ENCODE measurements at regions not wholly inside any gene's neighbourhood (a gene's known extent, or its start where the extent isn't known, plus 50 kb on each side); places are given as distances from the start of the nearest gene placed in this dataset.

- intact Hi-C loops (cut with DNase I, micrococcal nuclease): no loop called here
- Mint-ChIP-seq H3K4me1 (no peaks in the 10 kb centered on the region), H3K27me3 (peaks cover 3% of the 10 kb centered on the region), H3K27ac (no peak overlapping the region), H3K36me3 (ENCODE audit: low read depth) (no peaks in the 10 kb centered on the region), H3K4me3 (no peak overlapping the region), H3K9me3 (ENCODE audit: low read depth) (peaks cover 2% of the 10 kb centered on the region)
- no peak for ATAC-seq
- POLR2A ChIA-PET: interaction anchor here (0.5 kb wide), 1 partner anchor 285 kb away, joined by 3 read pairs; no protein-coding TSS in a partner anchor
- DNase-seq: no peak
- CTCF ChIA-PET: no interaction called here
Observed at GRCh38 chr4:41454423-41454822, 83.5 kb upstream of the LIMCH1 start.

- ATAC-seq (no peak), DNase-seq (no peak)
- Mint-ChIP-seq H3K36me3 (ENCODE audit: low read depth) (no peaks in the 10 kb centered on the region), H3K4me3 (no peak overlapping the region), H3K27me3 (peaks cover 3% of the 10 kb centered on the region), H3K27ac (no peak overlapping the region), H3K9me3 (ENCODE audit: low read depth) (peaks cover under 1% of the 10 kb centered on the region), H3K4me1 (no peaks in the 10 kb centered on the region)
- POLR2A ChIA-PET: no interaction called here
- intact Hi-C loops (cut with DNase I, micrococcal nuclease): no loop called here
- CTCF ChIA-PET: no interaction called here
Observed at GRCh38 chr4:41455206-41455605, 82.8 kb upstream of the LIMCH1 start.

- POLR2A ChIA-PET: interaction anchor here (0.7 kb wide), 1 partner anchor 38 kb away, joined by 3 read pairs; no protein-coding TSS in a partner anchor
- no peak for ATAC-seq
- no peak for DNase-seq
- Mint-ChIP-seq H3K9me3 (ENCODE audit: low read depth) (no peaks in the 10 kb centered on the region), H3K4me3 (no peak overlapping the region), H3K36me3 (ENCODE audit: low read depth) (no peaks in the 10 kb centered on the region), H3K27me3 (peaks cover 3% of the 10 kb centered on the region), H3K27ac (no peak overlapping the region), H3K4me1 (no peaks in the 10 kb centered on the region)
- intact Hi-C loops (cut with DNase I, micrococcal nuclease): no loop called here
- CTCF ChIA-PET: no interaction called here
Observed at GRCh38 chr4:41456559-41457101, 81.3 kb upstream of the LIMCH1 start.

- Mint-ChIP-seq H3K27ac (no peak overlapping the region), H3K36me3 (ENCODE audit: low read depth) (no peaks in the 10 kb centered on the region), H3K9me3 (ENCODE audit: low read depth) (no peaks in the 10 kb centered on the region), H3K27me3 (peaks cover 3% of the 10 kb centered on the region), H3K4me1 (no peaks in the 10 kb centered on the region), H3K4me3 (no peak overlapping the region)
- POLR2A ChIA-PET: no interaction called here
- intact Hi-C loops (cut with DNase I, micrococcal nuclease): no loop called here
- CTCF ChIA-PET: no interaction called here
- no peak for DNase-seq
- no peak for ATAC-seq
Observed at GRCh38 chr4:41458689-41459088, 79.3 kb upstream of the LIMCH1 start.

- no peak for ATAC-seq
- POLR2A ChIA-PET: no interaction called here
- no peaks in the 10 kb centered on the region for H3K4me1 Mint-ChIP-seq
- intact Hi-C loops (cut with DNase I, micrococcal nuclease): no loop called here
- peaks cover 2% of the 10 kb centered on the region for H3K27me3 Mint-ChIP-seq
- no peak for DNase-seq
- H3K27ac Mint-ChIP-seq: no peak overlapping the region
- CTCF ChIA-PET: no interaction called here
- no peaks in the 10 kb centered on the region for H3K9me3 Mint-ChIP-seq (ENCODE audit: low read depth)
- no peaks in the 10 kb centered on the region for H3K36me3 Mint-ChIP-seq (ENCODE audit: low read depth)
- no peak overlapping the region for H3K4me3 Mint-ChIP-seq
Observed at GRCh38 chr4:41460641-41461040, 77.3 kb upstream of the LIMCH1 start.

- Mint-ChIP-seq H3K4me1 (no peaks in the 10 kb centered on the region), H3K27me3 (peaks cover 2% of the 10 kb centered on the region), H3K4me3 (no peak overlapping the region), H3K9me3 (ENCODE audit: low read depth) (no peaks in the 10 kb centered on the region), H3K27ac (no peak overlapping the region), H3K36me3 (ENCODE audit: low read depth) (no peaks in the 10 kb centered on the region)
- intact Hi-C loops (cut with DNase I, micrococcal nuclease): no loop called here
- ATAC-seq (no peak), DNase-seq (no peak)
- ChIA-PET POLR2A (no interaction called here), CTCF (interaction anchor here (0.8 kb wide), 1 partner anchor 20 kb away, joined by 3 read pairs; no protein-coding TSS in a partner anchor)
Observed at GRCh38 chr4:41461780-41462307, 76.1 kb upstream of the LIMCH1 start.

GRCh38 chr4:41465146-41465761 lies 72.7 kb upstream of the LIMCH1 start:
- ATAC-seq (no peak), DNase-seq (no peak)
- Mint-ChIP-seq H3K4me3 (no peak overlapping the region), H3K36me3 (ENCODE audit: low read depth) (no peaks in the 10 kb centered on the region), H3K27ac (no peak overlapping the region), H3K9me3 (ENCODE audit: low read depth) (no peaks in the 10 kb centered on the region), H3K27me3 (peaks cover 2% of the 10 kb centered on the region), H3K4me1 (no peaks in the 10 kb centered on the region)
- intact Hi-C loops (cut with DNase I, micrococcal nuclease): no loop called here
- POLR2A ChIA-PET: no interaction called here
- CTCF ChIA-PET: interaction anchor here (0.6 kb wide), 1 partner anchor 7 kb away, joined by 4 read pairs; no protein-coding TSS in a partner anchor

- no peaks in the 10 kb centered on the region for H3K9me3 Mint-ChIP-seq (ENCODE audit: low read depth)
- DNase-seq: no peak
- CTCF ChIA-PET: no interaction called here
- no peak overlapping the region for H3K4me3 Mint-ChIP-seq
- intact Hi-C loops (cut with DNase I, micrococcal nuclease): no loop called here
- H3K36me3 Mint-ChIP-seq (ENCODE audit: low read depth): no peaks in the 10 kb centered on the region
- POLR2A ChIA-PET: no interaction called here
- ATAC-seq: no peak
- peaks cover 2% of the 10 kb centered on the region for H3K27me3 Mint-ChIP-seq
- H3K27ac Mint-ChIP-seq: no peak overlapping the region
- H3K4me1 Mint-ChIP-seq: no peaks in the 10 kb centered on the region
Observed at GRCh38 chr4:41466249-41466648, 71.7 kb upstream of the LIMCH1 start.

- no peaks in the 10 kb centered on the region for H3K4me1 Mint-ChIP-seq
- no peak for DNase-seq
- no peaks in the 10 kb centered on the region for H3K36me3 Mint-ChIP-seq (ENCODE audit: low read depth)
- no peak for ATAC-seq
- ChIA-PET POLR2A (no interaction called here), CTCF (no interaction called here)
- H3K27ac Mint-ChIP-seq: no peak overlapping the region
- H3K9me3 Mint-ChIP-seq (ENCODE audit: low read depth): no peaks in the 10 kb centered on the region
- peaks cover 7% of the 10 kb centered on the region for H3K27me3 Mint-ChIP-seq
- no peak overlapping the region for H3K4me3 Mint-ChIP-seq
- intact Hi-C loops (cut with DNase I, micrococcal nuclease): no loop called here
Observed at GRCh38 chr4:41468122-41468521, 69.8 kb upstream of the LIMCH1 start.

- H3K27ac Mint-ChIP-seq: no peak overlapping the region
- no peaks in the 10 kb centered on the region for H3K4me1 Mint-ChIP-seq
- intact Hi-C loops (cut with DNase I, micrococcal nuclease): no loop called here
- CTCF ChIA-PET: no interaction called here
- H3K36me3 Mint-ChIP-seq (ENCODE audit: low read depth): no peaks in the 10 kb centered on the region
- H3K9me3 Mint-ChIP-seq (ENCODE audit: low read depth): no peaks in the 10 kb centered on the region
- no peak overlapping the region for H3K4me3 Mint-ChIP-seq
- ATAC-seq (no peak), DNase-seq (no peak)
- POLR2A ChIA-PET: no interaction called here
- H3K27me3 Mint-ChIP-seq: peaks cover 7% of the 10 kb centered on the region
Observed at GRCh38 chr4:41471126-41472071, 66.6 kb upstream of the LIMCH1 start.

GRCh38 chr4:41472081-41472480 lies 65.9 kb upstream of the LIMCH1 start:
- ChIA-PET POLR2A (no interaction called here), CTCF (interaction anchor here (0.6 to 0.7 kb wide), 2 partner anchors 7 to 39 kb away, joined by 3 to 4 read pairs; no protein-coding TSS in a partner anchor)
- ATAC-seq (no peak), DNase-seq (no peak)
- no peak overlapping the region for H3K27ac Mint-ChIP-seq
- H3K36me3 Mint-ChIP-seq (ENCODE audit: low read depth): no peaks in the 10 kb centered on the region
- no peaks in the 10 kb centered on the region for H3K4me1 Mint-ChIP-seq
- H3K27me3 Mint-ChIP-seq: peaks cover 7% of the 10 kb centered on the region
- intact Hi-C loops (cut with DNase I, micrococcal nuclease): no loop called here
- no peaks in the 10 kb centered on the region for H3K9me3 Mint-ChIP-seq (ENCODE audit: low read depth)
- H3K4me3 Mint-ChIP-seq: no peak overlapping the region

GRCh38 chr4:41473176-41473575 lies 64.8 kb upstream of the LIMCH1 start:
- ChIA-PET CTCF (interaction anchor here (0.8 kb wide), 1 partner anchor 33 kb away, joined by 3 read pairs; no protein-coding TSS in a partner anchor), POLR2A (no interaction called here)
- Mint-ChIP-seq H3K27ac (no peak overlapping the region), H3K4me1 (no peaks in the 10 kb centered on the region), H3K9me3 (ENCODE audit: low read depth) (no peaks in the 10 kb centered on the region), H3K4me3 (no peak overlapping the region), H3K36me3 (ENCODE audit: low read depth) (no peaks in the 10 kb centered on the region), H3K27me3 (peaks cover 7% of the 10 kb centered on the region)
- intact Hi-C loops (cut with DNase I, micrococcal nuclease): no loop called here
- DNase-seq (no peak), ATAC-seq (no peak)
